SK-N-MC (cell line): ENCODE measurements at regions not wholly inside any gene's neighbourhood (a gene's known extent, or its start where the extent isn't known, plus 50 kb on each side); places are given as distances from the start of the nearest gene placed in this dataset.
"Not testable (repeated sequence)": the region's sequence is repeated elsewhere in the genome, so short reads cannot be mapped to it uniquely, and the experiment has no call there.

ENCODE experiments used
- DNase-seq: peaks from one replicate; pipeline ENCODE4 v3.0.0-alpha.2; 2011; ENCODE audit warnings: low read depth, low spot score
- H3K27ac ChIP-seq: fragments of 200-600 bp; sonication (generic); 2 replicates; pipeline ENCODE4 v1.5.1; 2016; ENCODE audit warnings: mixed run types
- H3K36me3 ChIP-seq: fragments of 200-600 bp; sonication (generic); 2 replicates; pipeline ENCODE4 v1.6.1; 2017; ENCODE audit warnings: antibody characterized with exemption, low read length, mixed read lengths; ENCODE audit not compliant: insufficient read depth
- H3K4me3 ChIP-seq: fragments of 200-600 bp; sonication (generic); 2 replicates; pipeline ENCODE4 v1.5.1; 2016
- H3K9ac ChIP-seq: fragments of 200-600 bp; sonication (generic); 2 replicates; pipeline ENCODE4 v1.8.0; 2017; ENCODE audit warnings: mixed run types, mixed read lengths; ENCODE audit not compliant: insufficient read length
- H3K9me3 ChIP-seq: fragments of 200-600 bp; sonication (generic); 2 replicates; pipeline ENCODE4 v1.6.1; 2017; ENCODE audit warnings: low read depth, mild to moderate bottlenecking, antibody characterized with exemption, low read length, moderate library complexity, mixed read lengths
- EZH2 ChIP-seq: fragments of 200-600 bp; sonication (generic); IDR thresholded peaks from one replicate; pipeline ENCODE4 v1.6.1; 2017; ENCODE audit warnings: antibody characterized with exemption
- FOXP2 ChIP-seq: optimal IDR thresholded peaks from 2 replicates; pipeline ENCODE3; 2011; ENCODE audit warnings: mild to moderate bottlenecking, moderate library complexity; ENCODE audit not compliant: insufficient read depth; ENCODE audit errors: extremely low read length, control extremely low read depth
- POLR2AphosphoS5 ChIP-seq: IDR thresholded peaks from 2 replicates; pipeline ENCODE4 v1.6.1; 2012; ENCODE audit warnings: mild to moderate bottlenecking, low read depth, low read length, borderline replicate concordance

DNA sequence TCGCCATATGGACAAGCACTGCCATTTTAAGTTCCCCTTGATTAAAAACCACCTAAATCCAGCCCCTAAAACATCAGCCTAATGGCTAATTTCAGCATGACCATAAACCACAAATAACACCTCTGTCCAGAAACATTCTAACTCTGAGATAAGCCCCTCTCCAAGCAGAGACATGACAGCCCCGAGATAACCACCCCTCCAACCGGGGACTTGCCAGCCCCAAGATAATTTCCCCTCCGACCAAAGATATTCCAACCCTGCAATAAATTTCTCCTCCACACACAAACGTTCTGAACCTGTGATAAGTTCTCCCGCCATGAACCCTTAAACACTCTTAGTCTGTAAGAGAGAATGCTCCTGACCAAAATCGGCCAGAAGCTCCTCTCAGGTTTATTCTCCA is 586.8 kb downstream of the EDEM1 start:
- Histone ChIP-seq H3K9ac (no peak overlapping the region), H3K4me3 (no peak overlapping the region), H3K9me3 (no peaks in the 10 kb centered on the region), H3K36me3 (no peaks in the 10 kb centered on the region), H3K27ac (no peak overlapping the region)
- DNase-seq = no peak
- TF ChIP-seq EZH2 = no peak
- no peak for TF ChIP-seq POLR2AphosphoS5
- no peak for TF ChIP-seq FOXP2

DNA sequence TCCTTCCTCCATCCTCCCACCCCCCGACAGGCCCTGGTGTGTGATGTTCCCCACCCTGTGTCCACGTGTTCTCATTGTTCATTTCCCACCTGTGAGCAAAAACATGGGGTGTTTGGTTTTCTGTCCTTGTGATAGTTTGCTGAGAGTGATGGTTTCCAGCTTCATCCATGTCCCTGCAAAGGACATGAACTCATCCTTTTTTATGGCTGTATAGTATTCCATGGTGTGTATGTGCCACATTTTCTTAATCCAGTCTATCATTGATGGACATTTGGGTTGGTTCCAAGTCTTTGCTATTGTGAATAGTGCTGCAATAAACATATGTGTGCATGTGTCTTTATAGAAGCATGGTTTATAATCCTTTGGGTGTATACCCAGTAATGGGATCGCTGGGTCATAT is 587.6 kb downstream of the EDEM1 start:
- not testable (repeated sequence) for H3K27ac ChIP-seq, H3K9me3 ChIP-seq, DNase-seq, H3K36me3 ChIP-seq, H3K4me3 ChIP-seq, H3K9ac ChIP-seq

DNA sequence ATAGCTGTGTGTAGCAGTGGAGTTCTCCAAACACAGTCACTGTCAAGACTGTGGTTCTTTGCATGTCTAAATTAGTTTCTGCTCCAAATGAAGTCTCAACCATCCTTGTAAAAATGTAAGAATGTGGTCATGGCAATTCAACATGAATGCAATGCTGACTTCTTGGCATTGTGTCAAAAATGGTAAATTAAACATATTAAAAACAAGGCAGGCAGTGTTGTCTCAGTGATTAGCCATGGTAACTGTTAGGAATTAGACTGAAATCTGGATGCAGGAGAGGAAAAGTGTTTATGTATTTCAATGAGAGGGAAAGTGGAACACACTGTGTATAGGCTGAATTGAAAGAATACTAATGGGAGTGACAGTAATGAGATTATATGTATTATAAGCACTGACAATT is 597.2 kb downstream of the EDEM1 start:
- Histone ChIP-seq H3K36me3 (no peaks in the 10 kb centered on the region), H3K27ac (no peak overlapping the region), H3K9ac (no peak overlapping the region), H3K4me3 (no peak overlapping the region), H3K9me3 (no peaks in the 10 kb centered on the region)
- DNase-seq = peak; percentile 44
- TF ChIP-seq EZH2 (no peak), FOXP2 (no peak), POLR2AphosphoS5 (no peak)

DNA sequence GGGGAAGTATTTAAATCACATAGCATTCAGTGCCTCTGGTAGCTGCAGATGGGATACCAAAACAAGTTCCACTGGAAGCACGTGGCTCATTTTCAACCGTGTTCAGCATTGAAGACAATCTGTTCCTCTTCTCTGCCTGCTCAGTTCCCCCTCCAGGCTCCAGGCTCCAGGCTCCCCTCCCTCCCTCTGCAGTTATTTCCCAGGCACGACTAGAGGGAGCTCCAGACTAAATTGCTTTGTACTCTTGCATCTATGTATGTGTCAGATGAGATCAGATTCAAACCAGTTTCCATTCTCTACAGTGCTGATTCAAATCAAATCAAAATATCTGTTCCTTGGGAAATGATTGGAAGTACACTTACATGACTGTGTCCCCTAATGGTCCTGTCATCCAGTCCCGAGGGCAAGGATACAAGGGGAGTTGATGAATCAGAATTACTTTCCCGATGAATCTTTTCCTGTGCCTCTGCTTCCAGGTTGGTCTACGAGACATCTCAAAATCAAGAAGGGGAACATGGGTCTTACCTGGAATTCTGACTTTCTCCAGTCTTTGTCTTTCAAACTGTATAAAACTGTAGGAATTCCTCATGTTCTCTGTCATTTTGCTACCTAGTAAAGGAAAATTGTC is 600.5 kb downstream of the EDEM1 start:
- Histone ChIP-seq H3K4me3 (no peak overlapping the region), H3K27ac (no peak overlapping the region), H3K9me3 (no peaks in the 10 kb centered on the region), H3K36me3 (no peaks in the 10 kb centered on the region), H3K9ac (no peak overlapping the region)
- no peak for TF ChIP-seq POLR2AphosphoS5
- no peak for TF ChIP-seq FOXP2
- TF ChIP-seq EZH2 = no peak
- no peak for DNase-seq

DNA sequence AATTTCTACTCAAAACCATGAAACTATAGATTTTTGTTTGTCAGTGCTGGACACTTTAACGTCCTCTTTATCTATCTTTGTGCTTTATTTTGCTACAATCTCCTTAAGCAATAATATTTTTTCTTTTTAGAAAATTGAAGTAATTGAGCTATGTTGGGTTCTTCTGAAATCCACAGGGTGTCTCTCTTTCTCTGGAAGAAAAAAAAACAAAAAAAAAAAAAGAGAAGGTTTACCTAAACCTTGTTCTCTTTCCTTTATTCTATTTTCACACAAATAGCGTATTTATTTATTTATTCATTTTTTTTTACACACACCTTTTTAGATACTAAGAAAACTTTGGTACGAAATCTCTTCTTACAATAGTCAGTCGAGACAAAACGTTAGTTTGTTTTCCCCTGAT is 601.0 kb downstream of the EDEM1 start:
- Histone ChIP-seq H3K27ac (no peak overlapping the region), H3K9me3 (no peaks in the 10 kb centered on the region), H3K9ac (no peak overlapping the region), H3K4me3 (no peak overlapping the region), H3K36me3 (no peaks in the 10 kb centered on the region)
- no peak for DNase-seq
- no peak for TF ChIP-seq POLR2AphosphoS5
- TF ChIP-seq EZH2 = no peak
- TF ChIP-seq FOXP2 = no peak

DNA sequence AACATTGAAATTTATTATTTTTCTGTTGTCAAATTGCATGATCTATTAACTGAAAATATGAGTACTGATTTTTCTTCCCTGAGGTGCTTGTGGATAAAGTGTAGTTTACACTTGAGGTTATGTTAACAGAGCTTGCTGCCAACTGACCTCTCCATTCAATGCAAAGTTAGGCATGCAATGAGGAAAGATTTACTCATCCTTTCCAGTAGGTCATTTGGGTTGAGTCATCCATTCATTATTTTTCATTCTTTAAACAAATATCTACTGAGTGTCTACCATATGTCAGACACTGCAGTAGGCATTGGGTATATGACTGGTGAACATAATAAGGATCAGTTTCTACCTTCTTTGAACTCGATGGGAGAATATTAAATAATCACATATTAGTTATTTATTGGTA is 604.1 kb downstream of the EDEM1 start:
- TF ChIP-seq POLR2AphosphoS5 (no peak), FOXP2 (no peak), EZH2 (no peak)
- Histone ChIP-seq H3K4me3 (no peak overlapping the region), H3K9me3 (no peaks in the 10 kb centered on the region), H3K36me3 (no peaks in the 10 kb centered on the region), H3K27ac (no peak overlapping the region), H3K9ac (no peak overlapping the region)
- DNase-seq = no peak

DNA sequence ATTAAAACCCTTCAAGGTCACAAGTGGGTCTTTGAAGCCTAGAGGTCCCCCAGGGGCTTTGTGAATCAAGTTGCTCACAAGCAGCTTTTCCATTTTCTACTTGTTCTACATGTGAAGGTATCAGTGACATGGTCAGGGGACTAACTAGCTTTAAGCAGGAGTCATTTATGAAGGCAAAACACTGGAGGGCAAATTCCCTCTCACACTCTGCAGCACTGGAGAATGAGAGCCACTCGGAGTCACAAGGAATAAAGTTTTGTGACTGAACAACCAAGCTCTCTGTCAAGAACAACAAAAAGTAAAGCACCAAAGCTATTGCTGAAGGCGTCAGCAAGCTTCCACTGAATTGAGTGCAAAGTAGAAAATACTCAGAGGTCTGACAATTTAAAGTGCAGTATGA is 609.0 kb downstream of the EDEM1 start:
- H3K9ac ChIP-seq = no peak overlapping the region
- no peak for DNase-seq
- TF ChIP-seq POLR2AphosphoS5 = no peak
- TF ChIP-seq FOXP2 = no peak
- no peak for TF ChIP-seq EZH2
- H3K4me3 ChIP-seq = no peak overlapping the region
- no peaks in the 10 kb centered on the region for H3K9me3 ChIP-seq
- H3K27ac ChIP-seq = no peak overlapping the region
- no peaks in the 10 kb centered on the region for H3K36me3 ChIP-seq

DNA sequence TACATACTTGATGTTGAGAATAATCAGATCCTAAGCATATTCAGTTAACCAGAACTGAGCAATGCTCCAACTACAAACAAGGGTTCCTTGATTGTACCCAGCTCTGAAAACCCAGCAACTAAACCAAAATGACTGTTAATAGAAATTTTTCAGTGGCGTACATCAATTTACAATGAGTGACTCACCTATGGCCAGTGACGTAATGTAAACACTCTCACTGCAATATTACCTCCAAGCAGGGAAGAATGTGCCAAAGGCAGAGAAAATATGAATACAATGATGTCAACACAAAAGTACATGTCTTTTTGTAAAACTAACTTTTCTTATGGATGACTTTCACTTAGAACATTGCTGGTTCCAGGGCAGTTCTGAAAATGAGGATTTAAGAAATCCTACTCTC is 611.3 kb downstream of the EDEM1 start:
- Histone ChIP-seq H3K36me3 (no peaks in the 10 kb centered on the region), H3K4me3 (no peak overlapping the region), H3K9ac (no peak overlapping the region), H3K9me3 (no peaks in the 10 kb centered on the region), H3K27ac (no peak overlapping the region)
- DNase-seq = no peak
- TF ChIP-seq FOXP2 (no peak), POLR2AphosphoS5 (no peak), EZH2 (no peak)

DNA sequence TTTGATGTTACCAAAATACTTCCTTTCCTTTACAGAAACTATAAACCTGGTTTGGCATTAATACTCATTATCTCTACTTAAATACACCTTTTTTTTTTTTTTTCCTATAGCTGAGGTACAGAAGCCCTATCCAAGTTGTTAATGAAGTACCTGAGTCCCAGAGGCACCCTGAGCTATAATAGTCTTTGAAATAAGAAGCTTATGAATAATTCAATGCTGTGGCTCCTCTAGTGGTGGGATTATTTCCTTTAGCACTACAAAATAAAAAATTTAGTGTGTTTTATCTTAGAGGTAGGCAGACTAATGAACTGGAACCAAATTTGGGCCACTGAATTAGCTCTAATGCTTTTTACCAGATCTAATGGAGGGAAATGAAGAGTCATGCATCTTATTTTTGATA is 611.9 kb downstream of the EDEM1 start:
- Histone ChIP-seq H3K9me3 (no peaks in the 10 kb centered on the region), H3K4me3 (no peak overlapping the region), H3K9ac (no peak overlapping the region), H3K27ac (no peak overlapping the region), H3K36me3 (no peaks in the 10 kb centered on the region)
- no peak for DNase-seq
- TF ChIP-seq FOXP2 (no peak), EZH2 (no peak), POLR2AphosphoS5 (no peak)

DNA sequence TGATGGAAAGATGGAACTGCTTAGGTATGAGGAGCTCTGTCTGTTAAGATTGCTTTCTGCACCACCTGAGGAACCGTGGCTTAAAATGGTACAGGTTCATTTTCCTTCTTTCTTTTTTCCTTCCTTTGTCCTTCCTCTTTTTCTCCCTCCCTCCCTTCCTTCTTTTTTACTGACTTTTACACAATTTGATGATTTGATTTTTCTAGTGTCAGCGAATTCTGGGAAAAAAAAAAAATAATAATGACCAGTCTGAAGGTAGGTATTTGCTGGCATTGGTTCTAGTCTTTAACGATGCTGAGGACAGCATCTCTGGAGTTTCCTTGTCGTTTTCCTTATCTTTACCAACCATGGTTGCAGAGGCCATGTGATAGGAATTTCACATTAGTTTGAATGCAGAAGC is 613.5 kb downstream of the EDEM1 start:
- H3K4me3 ChIP-seq = no peak overlapping the region
- no peak for DNase-seq
- no peak for TF ChIP-seq FOXP2
- TF ChIP-seq POLR2AphosphoS5 = no peak
- TF ChIP-seq EZH2 = no peak
- H3K9ac ChIP-seq = no peak overlapping the region
- no peak overlapping the region for H3K27ac ChIP-seq
- H3K36me3 ChIP-seq = no peaks in the 10 kb centered on the region
- H3K9me3 ChIP-seq = no peaks in the 10 kb centered on the region
